ENCODE measurements at regions not wholly inside any gene's neighbourhood (a gene's known extent, or its start where the extent isn't known, plus 50 kb on each side); places are given as distances from the start of the nearest gene placed in this dataset.

GRCh38 chr5:107218457-107219193, 452.1 kb downstream of the EFNA5 start:
- no peak for TF ChIP-seq CTCF (IDR thresholded peaks at IDR 0.05)
- Histone ChIP-seq H3K4me3 (no peak overlapping the region), H3K27ac (peak overlapping the region; percentile 55 to 82 (median 74)), H3K27me3 (no peaks in the 10 kb centered on the region), H3K36me3 (no peaks in the 10 kb centered on the region), H3K9me3 (no peaks in the 10 kb centered on the region), H3K4me1 (peaks cover 0 to 28% (median 7%) of the 10 kb centered on the region in 9 donors)
- peak in 1 of 8 donors; percentile 24 for ATAC-seq
- WGBS, 2 donors: 39 to 68% methylated on average over 1 of the region's 1 CpG
- DNase-seq: no peak
- intact Hi-C loops (cut with DNase I): loop anchor here in 7 of 10 donors (5.0 to 10.0 kb wide), 5 partner anchors 94 to 456 kb away; partner anchors contain the start of gene EFNA5 (in 4 of the 7)

- no peak overlapping the region for H3K4me3 ChIP-seq
- H3K9me3 ChIP-seq: no peaks in the 10 kb centered on the region
- peaks cover 0 to 35% (median 7%) of the 10 kb centered on the region in 9 donors for H3K4me1 ChIP-seq
- intact Hi-C loops (cut with DNase I): loop anchor here in 7 of 10 donors (5.0 to 10.0 kb wide), 5 partner anchors 93 to 457 kb away; partner anchors contain the start of gene EFNA5 (in 4 of the 7)
- WGBS, 2 donors: 43 to 60% methylated on average over 3 of the region's 3 CpGs
- no peak for TF ChIP-seq CTCF (IDR thresholded peaks at IDR 0.05)
- peak overlapping the region; percentile 55 to 83 (median 72) for H3K27ac ChIP-seq
- DNase-seq (peak; percentile 64 to 79), ATAC-seq (peak; percentile 88 to 99 (median 97))
- H3K27me3 ChIP-seq: no peaks in the 10 kb centered on the region
- H3K36me3 ChIP-seq: no peaks in the 10 kb centered on the region
Measured at GRCh38 chr5:107217721-107218130, 453.0 kb downstream of the EFNA5 start.

- intact Hi-C loops (cut with DNase I): loop anchor here in 7 of 10 donors (5.0 to 10.0 kb wide), 5 partner anchors 92 to 458 kb away; partner anchors contain the start of gene EFNA5 (in 4 of the 7)
- ATAC-seq: peak in 1 of 8 donors; percentile 7
- Histone ChIP-seq H3K27ac (peak overlapping the region; percentile 20 to 83 (median 72)), H3K36me3 (no peaks in the 10 kb centered on the region), H3K4me1 (peaks cover 0 to 38% (median 7%) of the 10 kb centered on the region in 9 donors), H3K27me3 (no peaks in the 10 kb centered on the region), H3K9me3 (no peaks in the 10 kb centered on the region), H3K4me3 (no peak overlapping the region)
- TF ChIP-seq CTCF (IDR thresholded peaks at IDR 0.05): no peak
- 56 to 61% methylated on average over 5 of the region's 5 CpGs for WGBS, 2 donors
- DNase-seq: no peak
Measured at GRCh38 chr5:107216587-107216986, 454.1 kb downstream of the EFNA5 start.

GRCh38 chr5:107215611-107216010, 455.1 kb downstream of the EFNA5 start:
- no peak overlapping the region for H3K4me3 ChIP-seq
- H3K27me3 ChIP-seq: no peaks in the 10 kb centered on the region
- intact Hi-C loops (cut with DNase I): loop anchor here in 7 of 10 donors (5.0 to 10.0 kb wide), 5 partner anchors 91 to 459 kb away; partner anchors contain the start of gene EFNA5 (in 4 of the 7)
- WGBS, 2 donors: 31 to 51% methylated on average over 2 of the region's 2 CpGs
- peaks cover 0 to 38% (median 7%) of the 10 kb centered on the region in 9 donors for H3K4me1 ChIP-seq
- no peak for ATAC-seq
- H3K27ac ChIP-seq: peak overlapping the region; percentile 20 to 83 (median 72)
- H3K36me3 ChIP-seq: no peaks in the 10 kb centered on the region
- no peaks in the 10 kb centered on the region for H3K9me3 ChIP-seq
- DNase-seq: no peak
- TF ChIP-seq CTCF (IDR thresholded peaks at IDR 0.05): no peak
